Ascending aorta (tissue), 2 donors: ENCODE measurements at regions not wholly inside any gene's neighbourhood (a gene's known extent, or its start where the extent isn't known, plus 50 kb on each side); places are given as distances from the start of the nearest gene placed in this dataset.
"Not testable (repeated sequence)": the region's sequence is repeated elsewhere in the genome, so short reads cannot be mapped to it uniquely, and the experiment has no call there.

Source experiments
- DNase-seq, 2 donors: peaks; one replicate each; pipeline ENCODE4 v3.0.0-alpha.2; 2019; ENCODE audit warnings: low spot score in 2 of 2
- H3K27ac ChIP-seq, 2 donors: fragments of 200-600 bp; sonication (generic); one replicate each; pipeline ENCODE4 v1.5.1; 2016 to 2017; ENCODE audit warnings: mild to moderate bottlenecking in 1 of 2
- H3K27me3 ChIP-seq: fragments of 200-600 bp; sonication (generic); one replicate; pipeline ENCODE4 v1.5.1; 2017
- H3K36me3 ChIP-seq, 2 donors: fragments of 200-600 bp; sonication (generic); one replicate each; pipeline ENCODE4 v1.5.1; 2016
- H3K4me1 ChIP-seq, 2 donors: fragments of 200-600 bp; sonication (generic); one replicate each; pipeline ENCODE4 v1.5.1; 2016 to 2017; ENCODE audit warnings: mild to moderate bottlenecking in 1 of 2
- H3K4me3 ChIP-seq, 2 donors: fragments of 200-600 bp; sonication (generic); one replicate each; pipeline ENCODE4 v1.5.1; 2016 to 2017; ENCODE audit warnings: mild to moderate bottlenecking in 1 of 2
- H3K9me3 ChIP-seq, 2 donors: fragments of 200-600 bp; sonication (generic); one replicate each; pipeline ENCODE4 v1.5.1; 2016
- intact Hi-C: fragments of 100-400 bp; cut with DNase I; formaldehyde crosslinking; loops from one replicate; pipeline ENCODE4 v1.15.1; 2023
- TF ChIP-seq, protein P1 (sequence below), 3 experiments: fragments of 200-600 bp in 2 of 3; fragments of 450-650 bp in 1 of 3; sonication (generic) in 2 of 3; IDR thresholded peaks; one replicate each; pipeline ENCODE4 v1.5.1; 2016 to 2019; ENCODE audit warnings: antibody characterized with exemption in 3 of 3, mild to moderate bottlenecking in 1 of 3, moderate library complexity in 1 of 3

DNA sequence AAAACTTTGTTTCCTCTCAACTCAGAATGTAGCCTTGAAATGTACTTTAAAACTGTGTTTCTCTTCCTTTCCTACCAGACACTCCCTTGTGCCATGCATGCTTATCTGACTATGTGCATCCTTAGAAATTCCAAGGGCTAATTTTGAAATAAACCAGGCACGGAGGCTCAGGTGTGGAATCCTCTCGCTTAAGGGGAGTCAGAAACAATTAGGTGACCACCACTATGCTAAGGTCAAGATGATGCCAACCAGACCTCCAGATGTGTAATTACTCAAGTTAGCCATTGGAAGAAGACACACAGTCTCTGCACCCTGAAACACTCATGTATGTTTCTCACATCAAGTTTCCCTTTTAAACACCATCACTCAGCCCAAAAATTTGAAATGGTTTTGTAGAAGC is 572.1 kb downstream of the VGLL3 start:
- TF ChIP-seq, protein P1, sequence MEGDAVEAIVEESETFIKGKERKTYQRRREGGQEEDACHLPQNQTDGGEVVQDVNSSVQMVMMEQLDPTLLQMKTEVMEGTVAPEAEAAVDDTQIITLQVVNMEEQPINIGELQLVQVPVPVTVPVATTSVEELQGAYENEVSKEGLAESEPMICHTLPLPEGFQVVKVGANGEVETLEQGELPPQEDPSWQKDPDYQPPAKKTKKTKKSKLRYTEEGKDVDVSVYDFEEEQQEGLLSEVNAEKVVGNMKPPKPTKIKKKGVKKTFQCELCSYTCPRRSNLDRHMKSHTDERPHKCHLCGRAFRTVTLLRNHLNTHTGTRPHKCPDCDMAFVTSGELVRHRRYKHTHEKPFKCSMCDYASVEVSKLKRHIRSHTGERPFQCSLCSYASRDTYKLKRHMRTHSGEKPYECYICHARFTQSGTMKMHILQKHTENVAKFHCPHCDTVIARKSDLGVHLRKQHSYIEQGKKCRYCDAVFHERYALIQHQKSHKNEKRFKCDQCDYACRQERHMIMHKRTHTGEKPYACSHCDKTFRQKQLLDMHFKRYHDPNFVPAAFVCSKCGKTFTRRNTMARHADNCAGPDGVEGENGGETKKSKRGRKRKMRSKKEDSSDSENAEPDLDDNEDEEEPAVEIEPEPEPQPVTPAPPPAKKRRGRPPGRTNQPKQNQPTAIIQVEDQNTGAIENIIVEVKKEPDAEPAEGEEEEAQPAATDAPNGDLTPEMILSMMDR (IDR thresholded peaks at IDR 0.05), result no peak
- Histone ChIP-seq H3K27ac (no peak overlapping the region), H3K9me3 (no peaks in the 10 kb centered on the region), H3K4me1 (no peaks in the 10 kb centered on the region), H3K36me3 (no peaks in the 10 kb centered on the region), H3K27me3 (no peaks in the 10 kb centered on the region), H3K4me3 (no peak overlapping the region)
- no peak for DNase-seq
- intact Hi-C loops, result no loop called here

DNA sequence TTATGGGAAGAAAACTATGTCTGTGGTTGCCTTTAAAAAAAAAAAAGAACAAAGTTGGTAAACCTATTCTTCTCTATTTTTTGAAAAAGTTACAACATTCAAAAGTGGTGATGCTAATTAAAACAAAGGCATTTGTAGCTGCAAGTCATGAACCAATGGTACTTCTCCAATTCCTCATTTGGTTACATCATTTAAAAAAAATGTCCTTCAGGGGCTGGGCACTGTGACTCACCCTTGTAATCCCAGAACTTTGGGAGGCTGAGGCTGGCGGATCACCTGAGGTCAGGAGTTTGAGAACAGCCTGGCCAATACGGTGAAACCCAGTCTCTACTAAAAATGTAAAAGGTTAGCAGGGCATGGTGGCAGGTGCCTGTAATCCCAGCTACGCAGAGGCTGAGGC is 574.6 kb downstream of the VGLL3 start:
- no peak overlapping the region for H3K4me3 ChIP-seq
- H3K9me3 ChIP-seq, result no peaks in the 10 kb centered on the region
- H3K27ac ChIP-seq, result no peak overlapping the region
- TF ChIP-seq, protein P1 (IDR thresholded peaks at IDR 0.05), result no peak
- intact Hi-C loops, result no loop called here
- no peaks in the 10 kb centered on the region for H3K27me3 ChIP-seq
- no peaks in the 10 kb centered on the region for H3K36me3 ChIP-seq
- DNase-seq, result no peak
- H3K4me1 ChIP-seq, result no peaks in the 10 kb centered on the region

DNA sequence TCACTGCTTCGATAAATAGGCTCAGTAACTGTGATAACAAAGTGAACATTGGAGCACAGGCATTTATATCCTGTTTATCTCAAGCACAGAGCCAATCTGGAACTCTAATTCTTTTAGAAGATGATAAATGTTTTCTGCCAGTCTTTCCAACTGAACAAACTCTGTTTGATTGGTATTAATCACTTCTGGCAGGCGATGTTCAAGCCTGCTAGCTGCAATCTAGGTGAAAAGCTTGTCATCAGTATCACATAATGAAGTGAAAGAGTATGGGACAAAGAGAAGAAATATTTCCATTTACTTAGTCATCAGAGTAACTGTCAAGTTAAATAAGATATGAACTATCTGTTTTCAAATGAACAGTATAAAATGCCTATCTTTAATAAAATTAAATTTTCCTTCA is 577.3 kb downstream of the VGLL3 start:
- no peak overlapping the region for H3K4me3 ChIP-seq
- H3K36me3 ChIP-seq, result no peaks in the 10 kb centered on the region
- H3K27ac ChIP-seq, result no peak overlapping the region
- intact Hi-C loops, result no loop called here
- no peaks in the 10 kb centered on the region for H3K4me1 ChIP-seq
- TF ChIP-seq, protein P1 (IDR thresholded peaks at IDR 0.05), result no peak
- no peak for DNase-seq
- no peaks in the 10 kb centered on the region for H3K27me3 ChIP-seq
- no peaks in the 10 kb centered on the region for H3K9me3 ChIP-seq

DNA sequence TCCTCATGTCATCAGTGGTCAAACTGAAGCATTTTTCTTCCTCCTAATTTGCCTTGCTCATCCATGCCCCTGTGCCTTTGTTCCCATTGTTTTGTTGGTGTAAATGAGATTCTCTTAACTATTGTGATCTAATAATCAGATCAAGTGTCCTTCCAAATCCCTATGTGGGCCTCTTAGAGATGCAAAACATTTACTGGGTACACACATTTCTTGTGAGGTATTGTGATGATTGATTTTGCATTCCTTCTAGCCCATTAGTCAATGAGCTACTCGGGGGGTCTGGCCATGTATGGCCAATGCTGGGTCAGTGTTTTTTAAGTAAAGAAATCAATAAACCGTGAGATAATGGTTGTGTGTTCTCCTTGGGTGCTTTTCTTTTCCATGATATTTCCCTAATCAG is 580.4 kb downstream of the VGLL3 start:
- H3K27me3 ChIP-seq, result no peaks in the 10 kb centered on the region
- TF ChIP-seq, protein P1 (IDR thresholded peaks at IDR 0.05), result no peak
- intact Hi-C loops, result no loop called here
- H3K4me1 ChIP-seq, result no peaks in the 10 kb centered on the region
- no peak for DNase-seq
- H3K4me3 ChIP-seq, result no peak overlapping the region
- H3K27ac ChIP-seq, result no peak overlapping the region
- H3K9me3 ChIP-seq, result no peaks in the 10 kb centered on the region
- H3K36me3 ChIP-seq, result no peaks in the 10 kb centered on the region

DNA sequence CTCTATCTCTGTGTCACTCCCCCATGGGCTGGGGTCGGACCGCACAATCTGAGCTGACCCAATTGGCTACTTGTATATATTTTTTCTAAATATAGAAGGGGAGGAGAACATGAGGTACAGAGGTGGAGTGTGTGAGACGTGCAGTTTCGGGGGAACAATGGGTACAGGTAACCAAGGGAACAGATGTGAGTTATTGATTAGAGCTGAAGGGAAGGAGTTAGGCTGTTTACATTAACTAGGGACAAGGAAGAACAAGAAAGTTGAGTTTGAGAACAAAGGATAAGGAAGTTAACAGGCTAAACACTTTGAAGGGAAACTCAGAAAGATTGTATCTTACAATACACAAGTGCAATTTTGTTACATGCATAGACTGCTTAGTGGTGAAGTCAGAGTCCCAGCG is 601.2 kb downstream of the VGLL3 start:
- intact Hi-C loops, DNase-seq, H3K27me3 ChIP-seq, H3K9me3 ChIP-seq, H3K4me3 ChIP-seq, H3K36me3 ChIP-seq, H3K4me1 ChIP-seq, H3K27ac ChIP-seq: not testable (repeated sequence)

DNA sequence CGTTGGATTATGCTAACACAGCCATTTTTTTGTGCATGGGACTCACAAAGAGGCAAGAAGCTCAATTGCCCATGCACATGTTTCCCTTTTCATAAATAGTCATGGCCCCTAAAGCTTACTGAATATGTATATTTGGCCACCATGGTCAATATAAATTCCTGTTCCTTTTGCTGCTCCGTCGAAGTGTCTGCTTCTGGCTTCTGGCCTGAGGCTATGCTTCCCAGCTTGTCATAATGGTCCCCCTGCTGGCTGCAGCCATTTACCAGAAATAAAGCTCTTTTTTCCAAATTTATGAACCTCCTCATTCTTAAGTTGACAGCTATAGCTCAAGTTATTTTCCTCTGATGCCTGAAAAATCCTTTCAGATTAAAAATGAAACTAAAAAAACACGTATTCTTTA is 602.1 kb downstream of the VGLL3 start:
- intact Hi-C loops, result no loop called here
- H3K4me1 ChIP-seq, result no peaks in the 10 kb centered on the region
- TF ChIP-seq, protein P1 (IDR thresholded peaks at IDR 0.05), result no peak
- H3K36me3 ChIP-seq, result no peaks in the 10 kb centered on the region
- no peak overlapping the region for H3K4me3 ChIP-seq
- no peaks in the 10 kb centered on the region for H3K27me3 ChIP-seq
- no peak for DNase-seq
- no peaks in the 10 kb centered on the region for H3K9me3 ChIP-seq
- H3K27ac ChIP-seq, result no peak overlapping the region
